KMS-11 (cell line): ENCODE measurements at regions not wholly inside any gene's neighbourhood (a gene's known extent, or its start where the extent isn't known, plus 50 kb on each side); places are given as distances from the start of the nearest gene placed in this dataset.

ENCODE experiments used
- H2AFZ ChIP-seq: fragments of 200-600 bp; sonication (generic); 2 replicates; pipeline ENCODE4 v1.6.1; 2016; ENCODE audit warnings: antibody characterized with exemption, mixed run types, low read depth
- H3K27ac ChIP-seq: fragments of 200-600 bp; sonication (generic); 2 replicates; pipeline ENCODE4 v1.6.1; 2016; ENCODE audit warnings: mild to moderate bottlenecking, mixed run types
- H3K27me3 ChIP-seq: fragments of 200-600 bp; sonication (generic); 2 replicates; pipeline ENCODE4 v1.6.1; 2017; ENCODE audit warnings: mild to moderate bottlenecking, low read depth, mixed run types, moderate library complexity; ENCODE audit not compliant: insufficient read depth
- H3K36me3 ChIP-seq: fragments of 200-600 bp; sonication (generic); 2 replicates; pipeline ENCODE4 v1.6.1; 2017; ENCODE audit warnings: mild to moderate bottlenecking, mixed run types; ENCODE audit not compliant: insufficient read depth
- H3K4me1 ChIP-seq: fragments of 200-600 bp; sonication (generic); 2 replicates; pipeline ENCODE4 v1.6.1; 2016; ENCODE audit warnings: mild to moderate bottlenecking, low read depth, mixed run types; ENCODE audit not compliant: poor library complexity, severe bottlenecking
- H3K4me2 ChIP-seq: fragments of 200-600 bp; sonication (generic); 2 replicates; pipeline ENCODE4 v1.7.0; 2016; ENCODE audit warnings: mild to moderate bottlenecking, mixed run types
- H3K4me3 ChIP-seq: fragments of 200-600 bp; sonication (generic); IDR thresholded peaks from 2 replicates; pipeline ENCODE4 v1.6.1; 2017; ENCODE audit warnings: low read depth, low read length, mixed read lengths; ENCODE audit not compliant: insufficient read depth
- H3K79me2 ChIP-seq: fragments of 200-600 bp; sonication (generic); 2 replicates; pipeline ENCODE4 v1.6.1; 2016; ENCODE audit warnings: low read depth, mixed run types; ENCODE audit not compliant: insufficient read depth
- H3K9ac ChIP-seq: fragments of 200-600 bp; sonication (generic); 2 replicates; pipeline ENCODE4 v1.6.1; 2016; ENCODE audit warnings: mild to moderate bottlenecking, mixed run types
- H4K20me1 ChIP-seq: fragments of 200-600 bp; sonication (generic); 2 replicates; pipeline ENCODE4 v1.6.1; 2016; ENCODE audit warnings: mild to moderate bottlenecking, mixed run types; ENCODE audit not compliant: insufficient read depth
- TF ChIP-seq, protein P1 (sequence below): fragments of 200-600 bp; sonication (generic); conservative IDR thresholded peaks from 2 replicates; pipeline ENCODE4 v1.6.1; 2017; ENCODE audit warnings: low read depth, mild to moderate bottlenecking, antibody characterized with exemption, low read length, moderate library complexity, mixed read lengths

DNA sequence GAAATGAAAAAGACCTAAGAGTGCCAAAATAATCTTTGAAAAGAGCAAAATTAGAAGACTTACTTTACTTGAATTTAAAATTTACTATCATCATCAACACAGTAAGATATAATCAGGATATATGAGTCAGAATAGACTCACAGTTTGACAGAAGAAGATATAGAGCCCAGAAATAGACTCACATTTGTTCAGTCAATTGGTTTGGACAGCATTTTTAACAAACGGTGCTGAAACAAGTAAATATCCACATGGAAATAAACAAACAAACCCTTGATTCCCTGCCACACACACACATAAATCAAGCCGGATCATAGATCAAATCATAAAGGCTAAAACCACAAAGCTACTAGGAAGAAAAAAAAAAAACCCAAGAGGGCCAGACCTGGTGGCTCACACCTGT, 291.1 kb downstream of the ADGRG6 start:
- TF ChIP-seq, protein P1, sequence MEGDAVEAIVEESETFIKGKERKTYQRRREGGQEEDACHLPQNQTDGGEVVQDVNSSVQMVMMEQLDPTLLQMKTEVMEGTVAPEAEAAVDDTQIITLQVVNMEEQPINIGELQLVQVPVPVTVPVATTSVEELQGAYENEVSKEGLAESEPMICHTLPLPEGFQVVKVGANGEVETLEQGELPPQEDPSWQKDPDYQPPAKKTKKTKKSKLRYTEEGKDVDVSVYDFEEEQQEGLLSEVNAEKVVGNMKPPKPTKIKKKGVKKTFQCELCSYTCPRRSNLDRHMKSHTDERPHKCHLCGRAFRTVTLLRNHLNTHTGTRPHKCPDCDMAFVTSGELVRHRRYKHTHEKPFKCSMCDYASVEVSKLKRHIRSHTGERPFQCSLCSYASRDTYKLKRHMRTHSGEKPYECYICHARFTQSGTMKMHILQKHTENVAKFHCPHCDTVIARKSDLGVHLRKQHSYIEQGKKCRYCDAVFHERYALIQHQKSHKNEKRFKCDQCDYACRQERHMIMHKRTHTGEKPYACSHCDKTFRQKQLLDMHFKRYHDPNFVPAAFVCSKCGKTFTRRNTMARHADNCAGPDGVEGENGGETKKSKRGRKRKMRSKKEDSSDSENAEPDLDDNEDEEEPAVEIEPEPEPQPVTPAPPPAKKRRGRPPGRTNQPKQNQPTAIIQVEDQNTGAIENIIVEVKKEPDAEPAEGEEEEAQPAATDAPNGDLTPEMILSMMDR = no peak
- H3K4me1 ChIP-seq = no peaks in the 10 kb centered on the region
- no peak overlapping the region for H3K27ac ChIP-seq
- H3K4me3 ChIP-seq = no peak overlapping the region
- H3K27me3 ChIP-seq = no peaks in the 10 kb centered on the region
- H3K4me2 ChIP-seq = no peak overlapping the region
- no peaks in the 10 kb centered on the region for H4K20me1 ChIP-seq
- H3K9ac ChIP-seq = no peak overlapping the region
- H3K79me2 ChIP-seq = no peaks in the 10 kb centered on the region
- no peaks in the 10 kb centered on the region for H3K36me3 ChIP-seq
- no peak overlapping the region for H2AFZ ChIP-seq

DNA sequence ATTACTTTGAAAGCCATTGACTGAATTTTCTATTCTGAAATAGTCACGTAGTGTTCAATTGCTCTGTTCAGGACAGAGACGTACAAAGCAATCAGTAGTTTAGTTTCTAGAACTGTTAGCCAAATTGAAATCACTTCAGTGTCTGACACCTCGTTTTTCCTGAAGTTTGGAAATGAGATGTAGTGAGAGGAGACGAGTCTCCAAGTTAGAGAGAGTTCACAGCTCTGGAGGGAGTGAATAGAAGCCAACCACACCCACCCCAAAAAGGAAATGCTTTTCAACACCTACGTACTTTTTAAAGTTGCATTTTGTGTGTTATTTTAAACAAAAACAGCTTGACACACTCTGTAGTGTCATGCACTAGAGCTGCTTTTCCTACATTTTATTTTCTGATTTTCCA, 296.0 kb downstream of the ADGRG6 start:
- Histone ChIP-seq H3K4me1 (no peaks in the 10 kb centered on the region), H3K27ac (no peak overlapping the region), H3K4me3 (no peak overlapping the region), H3K9ac (no peak overlapping the region), H3K4me2 (no peak overlapping the region), H4K20me1 (no peaks in the 10 kb centered on the region), H3K27me3 (no peaks in the 10 kb centered on the region), H3K79me2 (no peaks in the 10 kb centered on the region), H2AFZ (no peak overlapping the region), H3K36me3 (no peaks in the 10 kb centered on the region)
- TF ChIP-seq, protein P1 = no peak

DNA sequence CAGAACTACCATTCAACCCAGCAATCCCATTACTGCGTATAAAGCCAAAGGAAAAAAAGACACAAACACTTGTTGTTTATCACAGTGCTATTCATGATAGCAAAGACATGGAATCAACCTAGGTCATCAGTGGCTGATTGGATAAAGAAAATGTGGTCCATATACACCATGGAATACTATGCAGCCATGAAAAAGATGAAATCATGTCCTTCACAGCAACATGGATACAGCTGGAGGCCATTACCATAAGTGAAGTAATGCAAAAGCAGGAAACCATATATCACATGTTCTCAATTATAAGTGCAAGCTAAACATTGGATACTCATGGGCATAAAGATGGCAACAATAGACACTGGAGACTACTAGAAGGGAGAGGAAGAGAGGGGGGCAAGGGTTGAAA, 299.6 kb downstream of the ADGRG6 start:
- TF ChIP-seq, protein P1 = no peak
- H3K4me1 ChIP-seq = no peaks in the 10 kb centered on the region
- H3K79me2 ChIP-seq = no peaks in the 10 kb centered on the region
- H3K36me3 ChIP-seq = no peaks in the 10 kb centered on the region
- no peak overlapping the region for H3K27ac ChIP-seq
- no peak overlapping the region for H2AFZ ChIP-seq
- H3K4me2 ChIP-seq = no peak overlapping the region
- H3K27me3 ChIP-seq = no peaks in the 10 kb centered on the region
- no peak overlapping the region for H3K9ac ChIP-seq
- no peaks in the 10 kb centered on the region for H4K20me1 ChIP-seq
- no peak overlapping the region for H3K4me3 ChIP-seq

DNA sequence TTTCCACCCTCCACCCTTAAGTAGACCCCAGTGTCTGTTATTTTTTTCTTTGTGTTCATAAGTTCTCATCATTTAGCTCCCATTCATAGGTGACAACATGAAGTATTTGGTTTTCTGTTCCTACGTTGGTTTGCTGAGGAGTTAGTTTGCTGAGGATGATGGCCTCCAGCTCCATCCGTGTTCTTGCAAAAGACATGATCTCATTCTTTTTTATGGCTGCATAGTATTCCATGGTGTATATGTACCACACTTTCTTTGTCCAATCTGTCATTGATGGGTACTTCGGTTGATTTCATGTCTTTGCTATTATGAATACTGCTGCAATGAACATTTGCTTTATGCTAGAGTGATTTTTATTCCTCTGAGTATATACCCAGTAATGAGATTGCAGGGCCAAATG, 301.2 kb downstream of the ADGRG6 start:
- Histone ChIP-seq H3K4me1 (no peaks in the 10 kb centered on the region), H3K36me3 (no peaks in the 10 kb centered on the region), H3K4me2 (no peak overlapping the region), H4K20me1 (no peaks in the 10 kb centered on the region), H3K27ac (no peak overlapping the region), H3K27me3 (no peaks in the 10 kb centered on the region), H2AFZ (no peak overlapping the region), H3K79me2 (no peaks in the 10 kb centered on the region), H3K4me3 (no peak overlapping the region), H3K9ac (no peak overlapping the region)
- TF ChIP-seq, protein P1 = no peak
